Type B pancreatic cell (in vitro differentiated cells): ENCODE measurements at regions not wholly inside any gene's neighbourhood (a gene's known extent, or its start where the extent isn't known, plus 50 kb on each side); places are given as distances from the start of the nearest gene placed in this dataset.

Experiments
- DNase-seq: peaks from one replicate; pipeline ENCODE4 v3.0.0; 2021; ENCODE audit warnings: mixed read lengths; ENCODE audit not compliant: unreplicated experiment; ENCODE audit errors: extremely low spot score
- H3K27ac Mint-ChIP-seq: 2 replicates; pipeline ENCODE4 v1.8.0; 2021; ENCODE audit warnings: mild to moderate bottlenecking, mixed read lengths
- H3K27me3 Mint-ChIP-seq: 2 replicates; pipeline ENCODE4 v1.8.0; 2021; ENCODE audit warnings: mixed read lengths
- H3K36me3 Mint-ChIP-seq: 2 replicates; pipeline ENCODE4 v1.8.0; 2021; ENCODE audit warnings: mixed read lengths
- H3K4me1 Mint-ChIP-seq: one replicate; pipeline ENCODE4 v1.8.0; 2021; ENCODE audit warnings: mixed read lengths; ENCODE audit not compliant: unreplicated experiment
- H3K4me3 Mint-ChIP-seq: 2 replicates; pipeline ENCODE4 v1.8.0; 2021; ENCODE audit warnings: mild to moderate bottlenecking, mixed read lengths
- H3K9me3 Mint-ChIP-seq: 2 replicates; pipeline ENCODE4 v1.8.0; 2021; ENCODE audit warnings: mixed read lengths
- TF ChIP-seq, protein P1 (sequence below): fragments of 200-600 bp; sonication (generic); conservative IDR thresholded peaks from 2 replicates; pipeline ENCODE4 v1.5.0; 2021; ENCODE audit warnings: antibody characterized with exemption, mild to moderate bottlenecking

DNA sequence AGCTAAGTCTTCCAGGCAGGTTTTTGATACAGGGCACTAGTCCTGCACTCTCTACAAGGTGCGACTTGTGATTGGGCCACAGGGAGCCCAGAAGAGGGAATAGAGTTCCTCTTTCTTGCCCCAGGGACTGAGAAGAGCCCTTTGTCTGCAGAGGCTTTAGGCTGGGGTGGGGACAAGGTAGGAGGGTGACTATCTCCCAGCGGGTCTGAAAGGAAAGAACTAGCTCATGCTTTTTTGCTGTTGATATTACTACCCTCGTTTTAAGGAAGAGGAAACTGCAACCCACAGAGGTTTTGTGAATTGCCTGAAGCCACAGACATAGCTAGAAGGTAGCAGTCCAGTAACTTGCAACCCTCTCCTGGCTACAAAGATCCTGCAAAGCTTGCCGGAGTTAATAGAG, 615.2 kb downstream of the MATN1 start:
- H3K27me3 Mint-ChIP-seq, result peaks cover 58% of the 10 kb centered on the region
- TF ChIP-seq, protein P1, sequence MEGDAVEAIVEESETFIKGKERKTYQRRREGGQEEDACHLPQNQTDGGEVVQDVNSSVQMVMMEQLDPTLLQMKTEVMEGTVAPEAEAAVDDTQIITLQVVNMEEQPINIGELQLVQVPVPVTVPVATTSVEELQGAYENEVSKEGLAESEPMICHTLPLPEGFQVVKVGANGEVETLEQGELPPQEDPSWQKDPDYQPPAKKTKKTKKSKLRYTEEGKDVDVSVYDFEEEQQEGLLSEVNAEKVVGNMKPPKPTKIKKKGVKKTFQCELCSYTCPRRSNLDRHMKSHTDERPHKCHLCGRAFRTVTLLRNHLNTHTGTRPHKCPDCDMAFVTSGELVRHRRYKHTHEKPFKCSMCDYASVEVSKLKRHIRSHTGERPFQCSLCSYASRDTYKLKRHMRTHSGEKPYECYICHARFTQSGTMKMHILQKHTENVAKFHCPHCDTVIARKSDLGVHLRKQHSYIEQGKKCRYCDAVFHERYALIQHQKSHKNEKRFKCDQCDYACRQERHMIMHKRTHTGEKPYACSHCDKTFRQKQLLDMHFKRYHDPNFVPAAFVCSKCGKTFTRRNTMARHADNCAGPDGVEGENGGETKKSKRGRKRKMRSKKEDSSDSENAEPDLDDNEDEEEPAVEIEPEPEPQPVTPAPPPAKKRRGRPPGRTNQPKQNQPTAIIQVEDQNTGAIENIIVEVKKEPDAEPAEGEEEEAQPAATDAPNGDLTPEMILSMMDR, result no peak
- H3K36me3 Mint-ChIP-seq, result no peaks in the 10 kb centered on the region
- H3K27ac Mint-ChIP-seq, result no peak overlapping the region
- H3K4me3 Mint-ChIP-seq, result no peak overlapping the region
- peaks cover 11% of the 10 kb centered on the region for H3K4me1 Mint-ChIP-seq
- DNase-seq, result no peak
- no peaks in the 10 kb centered on the region for H3K9me3 Mint-ChIP-seq

DNA sequence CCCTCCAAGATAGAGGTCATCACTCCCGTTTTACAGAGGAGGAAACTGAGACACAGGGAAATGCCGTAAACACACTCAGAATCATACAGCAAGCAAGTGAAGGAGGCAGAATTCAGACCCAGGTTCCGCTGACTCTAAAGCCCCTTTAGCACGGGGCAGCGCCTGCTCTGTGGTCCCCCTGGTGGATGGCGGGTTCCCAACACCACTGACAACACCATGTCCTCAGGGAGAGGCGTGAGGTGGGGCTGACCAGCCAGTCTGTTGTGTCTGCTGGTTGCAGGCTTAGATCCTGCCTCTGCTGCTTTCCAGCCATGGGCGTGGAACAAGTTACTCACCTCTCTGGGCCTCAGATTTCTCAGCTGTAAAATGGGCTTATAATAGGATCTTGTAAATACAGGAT, 617.3 kb downstream of the MATN1 start:
- H3K9me3 Mint-ChIP-seq, result no peaks in the 10 kb centered on the region
- TF ChIP-seq, protein P1, result peak; percentile 79
- no peak for DNase-seq
- no peak overlapping the region for H3K4me3 Mint-ChIP-seq
- no peaks in the 10 kb centered on the region for H3K36me3 Mint-ChIP-seq
- peaks cover 53% of the 10 kb centered on the region for H3K27me3 Mint-ChIP-seq
- no peak overlapping the region for H3K27ac Mint-ChIP-seq
- H3K4me1 Mint-ChIP-seq, result peaks cover 5% of the 10 kb centered on the region

DNA sequence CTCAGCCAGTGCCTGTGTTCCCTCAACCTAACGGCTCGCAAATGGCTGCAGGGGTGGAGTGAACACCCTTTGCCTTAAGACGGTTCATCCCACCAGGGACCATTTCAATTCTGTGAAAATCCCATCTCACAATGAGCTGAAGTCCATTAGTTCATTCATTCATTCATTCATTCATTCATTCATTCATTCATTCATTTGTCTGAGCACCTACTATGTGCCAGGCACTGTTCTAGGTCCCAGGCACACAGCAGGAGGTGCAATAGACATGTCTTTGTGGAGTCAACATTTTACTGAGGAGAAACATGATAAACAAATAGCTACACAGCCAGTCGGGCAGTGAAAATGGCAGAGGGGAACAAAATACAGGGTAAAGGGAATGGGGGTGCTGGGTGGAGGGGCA, 618.8 kb downstream of the MATN1 start:
- Mint-ChIP-seq H3K4me3 (no peak overlapping the region), H3K9me3 (no peaks in the 10 kb centered on the region), H3K27me3 (peaks cover 43% of the 10 kb centered on the region), H3K4me1 (peaks cover 9% of the 10 kb centered on the region), H3K27ac (no peak overlapping the region), H3K36me3 (no peaks in the 10 kb centered on the region)
- no peak for DNase-seq
- TF ChIP-seq, protein P1, result no peak

DNA sequence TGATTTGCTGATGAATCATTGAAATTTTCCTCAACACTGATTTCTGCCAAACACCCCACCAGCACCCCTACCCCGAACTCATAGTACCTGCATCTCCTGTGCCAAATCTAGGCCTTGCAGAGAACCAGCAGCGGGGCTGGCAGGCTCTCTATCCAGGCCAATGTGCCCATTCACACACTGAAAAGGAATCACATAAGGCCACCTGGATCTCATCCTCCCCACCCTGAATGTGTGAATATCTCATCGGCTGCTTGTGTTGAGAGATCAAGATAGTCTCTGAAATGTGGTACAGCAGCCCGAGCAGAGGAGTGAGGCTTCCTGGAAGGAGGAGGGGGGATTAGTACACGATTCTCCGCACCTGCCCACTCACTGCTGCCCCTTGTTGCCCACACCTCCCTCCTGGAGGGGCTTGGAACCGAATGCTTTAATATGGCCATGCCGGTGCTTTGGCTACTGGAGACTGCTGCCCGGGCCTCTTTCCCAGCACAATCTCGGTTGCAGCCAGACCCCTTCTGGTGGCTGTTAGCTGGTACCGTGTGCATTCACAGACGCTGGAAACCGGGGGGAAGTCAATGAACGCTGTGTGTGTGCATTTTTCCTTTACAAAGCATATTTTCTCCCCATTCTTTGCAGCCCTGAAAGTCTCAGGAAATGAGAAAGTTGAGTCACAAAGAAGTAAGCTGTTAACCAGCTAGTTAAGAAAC, 619.5 kb downstream of the MATN1 start:
- TF ChIP-seq, protein P1, result peak; percentile 43
- Mint-ChIP-seq H3K36me3 (no peaks in the 10 kb centered on the region), H3K4me3 (no peak overlapping the region), H3K27ac (no peak overlapping the region), H3K4me1 (peaks cover 9% of the 10 kb centered on the region), H3K27me3 (peaks cover 39% of the 10 kb centered on the region), H3K9me3 (no peaks in the 10 kb centered on the region)
- no peak for DNase-seq

DNA sequence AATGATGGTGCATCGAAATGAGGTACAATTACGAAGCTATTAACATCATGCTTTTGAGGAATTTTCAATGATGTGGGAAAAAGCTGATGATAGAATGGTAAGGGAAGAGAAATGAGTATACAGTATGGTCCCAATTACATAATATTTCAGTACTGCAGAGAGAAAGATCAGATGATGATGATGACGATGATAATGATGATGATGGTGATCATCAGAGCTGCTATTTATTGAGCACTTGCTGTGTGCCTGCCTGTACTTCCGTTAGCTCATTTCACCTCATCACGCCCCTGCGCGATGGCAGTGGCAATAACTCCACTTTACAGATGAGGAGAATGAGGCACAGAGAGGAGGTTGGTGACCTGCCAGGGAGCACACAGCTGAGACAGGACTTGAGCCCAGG, 620.8 kb downstream of the MATN1 start:
- no peaks in the 10 kb centered on the region for H3K36me3 Mint-ChIP-seq
- H3K4me3 Mint-ChIP-seq, result no peak overlapping the region
- peaks cover 35% of the 10 kb centered on the region for H3K27me3 Mint-ChIP-seq
- no peaks in the 10 kb centered on the region for H3K9me3 Mint-ChIP-seq
- TF ChIP-seq, protein P1, result no peak
- H3K27ac Mint-ChIP-seq, result no peak overlapping the region
- DNase-seq, result no peak
- H3K4me1 Mint-ChIP-seq, result peaks cover 9% of the 10 kb centered on the region
